ENCODE measurements at regions not wholly inside any gene's neighbourhood (a gene's known extent, or its start where the extent isn't known, plus 50 kb on each side); places are given as distances from the start of the nearest gene placed in this dataset.

DNA sequence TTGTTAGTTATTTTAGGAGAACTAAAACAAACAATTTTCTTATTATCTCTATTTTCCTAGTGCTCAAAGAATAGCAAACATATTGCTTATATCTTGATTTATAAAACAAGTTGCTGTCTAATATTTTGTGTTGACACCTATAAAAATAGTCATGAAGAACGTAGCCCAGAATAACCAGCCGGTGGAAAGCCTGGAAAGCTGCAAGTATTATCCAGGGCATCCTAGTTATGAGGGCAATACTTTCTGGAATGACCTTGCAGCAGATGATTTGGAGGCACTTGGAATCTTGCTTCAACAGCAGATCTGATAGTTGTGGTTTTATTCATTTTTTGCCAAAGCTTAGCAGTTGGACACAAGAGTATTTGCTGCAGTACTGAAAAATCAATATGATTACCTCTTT is 948.7 kb downstream of the LRFN5 start:
- no peaks in the 10 kb centered on the region for H3K36me3 ChIP-seq (ENCODE audit: control insufficient read depth, insufficient read depth, low read length)
- no peaks in the 10 kb centered on the region; the same call in 1 of the 2 replicates for H3K9me3 ChIP-seq
- Mint-ChIP-seq H3K27me3 (ENCODE audit: insufficient read depth, unreplicated experiment) (no peaks in the 10 kb centered on the region), H3K4me3 (ENCODE audit: unreplicated experiment) (no peak overlapping the region), H3K9me3 (ENCODE audit: unreplicated experiment) (no peaks in the 10 kb centered on the region), H3K36me3 (ENCODE audit: insufficient read depth, unreplicated experiment) (no peaks in the 10 kb centered on the region), H3K27ac (ENCODE audit: unreplicated experiment) (no peak overlapping the region), H3K4me1 (ENCODE audit: low read depth, unreplicated experiment) (no peaks in the 10 kb centered on the region)
- BruUV-seq (replicated peaks): no TSS peak
- ChIA-PET POLR2A (no interaction called here), CTCF (no interaction called here)
- no peaks in the 10 kb centered on the region for H3K27me3 ChIP-seq (replicated peaks; ENCODE audit: control insufficient read depth, insufficient read depth, low read length)
- H3K4me1 ChIP-seq: no peaks in the 10 kb centered on the region
- no peak overlapping the region for H3K4me3 ChIP-seq (ENCODE audit: low read depth, low read length)
- DNase-seq: no peak
- intact Hi-C loops (cut with micrococcal nuclease; ENCODE audit: unreplicated experiment): no loop called here
- TF ChIP-seq, protein P1, sequence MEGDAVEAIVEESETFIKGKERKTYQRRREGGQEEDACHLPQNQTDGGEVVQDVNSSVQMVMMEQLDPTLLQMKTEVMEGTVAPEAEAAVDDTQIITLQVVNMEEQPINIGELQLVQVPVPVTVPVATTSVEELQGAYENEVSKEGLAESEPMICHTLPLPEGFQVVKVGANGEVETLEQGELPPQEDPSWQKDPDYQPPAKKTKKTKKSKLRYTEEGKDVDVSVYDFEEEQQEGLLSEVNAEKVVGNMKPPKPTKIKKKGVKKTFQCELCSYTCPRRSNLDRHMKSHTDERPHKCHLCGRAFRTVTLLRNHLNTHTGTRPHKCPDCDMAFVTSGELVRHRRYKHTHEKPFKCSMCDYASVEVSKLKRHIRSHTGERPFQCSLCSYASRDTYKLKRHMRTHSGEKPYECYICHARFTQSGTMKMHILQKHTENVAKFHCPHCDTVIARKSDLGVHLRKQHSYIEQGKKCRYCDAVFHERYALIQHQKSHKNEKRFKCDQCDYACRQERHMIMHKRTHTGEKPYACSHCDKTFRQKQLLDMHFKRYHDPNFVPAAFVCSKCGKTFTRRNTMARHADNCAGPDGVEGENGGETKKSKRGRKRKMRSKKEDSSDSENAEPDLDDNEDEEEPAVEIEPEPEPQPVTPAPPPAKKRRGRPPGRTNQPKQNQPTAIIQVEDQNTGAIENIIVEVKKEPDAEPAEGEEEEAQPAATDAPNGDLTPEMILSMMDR (IDR thresholded peaks at IDR 0.05; ENCODE audit: insufficient read depth in 1 of 2, low read depth in 1 of 2, low read length in 1 of 2, severe bottlenecking in 1 of 2, unreplicated experiment in 1 of 2): no peak

DNA sequence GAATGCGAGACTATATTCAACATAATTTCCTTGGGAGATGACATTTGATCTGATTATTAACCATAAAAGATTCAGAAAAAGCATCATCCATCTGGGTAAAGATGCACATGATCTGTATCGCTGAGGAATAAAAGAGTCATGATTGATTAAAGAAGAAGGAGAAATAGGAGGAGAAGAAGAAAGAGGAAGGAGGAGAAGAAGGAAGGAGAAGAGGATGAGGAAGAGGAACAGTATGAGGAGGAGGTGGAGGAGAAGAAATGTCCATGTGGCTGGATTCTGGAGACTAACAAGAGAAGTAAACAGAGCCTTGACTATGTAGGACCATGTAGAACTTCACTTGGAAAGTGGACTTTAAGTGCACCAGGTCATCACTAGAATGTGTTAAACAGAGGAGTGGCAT is 947.4 kb downstream of the LRFN5 start:
- no TSS peak for BruUV-seq (replicated peaks)
- ChIA-PET POLR2A (no interaction called here), CTCF (no interaction called here)
- H3K27ac Mint-ChIP-seq (ENCODE audit: unreplicated experiment): no peak overlapping the region
- no peaks in the 10 kb centered on the region for H3K36me3 Mint-ChIP-seq (ENCODE audit: insufficient read depth, unreplicated experiment)
- intact Hi-C loops (cut with micrococcal nuclease; ENCODE audit: unreplicated experiment): no loop called here
- H3K9me3 Mint-ChIP-seq (ENCODE audit: unreplicated experiment): no peaks in the 10 kb centered on the region
- no peaks in the 10 kb centered on the region; the same call in 1 of the 2 replicates for H3K9me3 ChIP-seq
- H3K36me3 ChIP-seq (ENCODE audit: control insufficient read depth, insufficient read depth, low read length): no peaks in the 10 kb centered on the region
- no peak for DNase-seq
- H3K4me3 Mint-ChIP-seq (ENCODE audit: unreplicated experiment): no peak overlapping the region
- no peaks in the 10 kb centered on the region for H3K27me3 Mint-ChIP-seq (ENCODE audit: insufficient read depth, unreplicated experiment)
- H3K27me3 ChIP-seq (replicated peaks; ENCODE audit: control insufficient read depth, insufficient read depth, low read length): no peaks in the 10 kb centered on the region
- H3K4me3 ChIP-seq (ENCODE audit: low read depth, low read length): no peak overlapping the region
- H3K4me1 ChIP-seq: no peaks in the 10 kb centered on the region
- TF ChIP-seq, protein P1 (IDR thresholded peaks at IDR 0.05; ENCODE audit: insufficient read depth in 1 of 2, low read depth in 1 of 2, low read length in 1 of 2, severe bottlenecking in 1 of 2, unreplicated experiment in 1 of 2): no peak
- no peaks in the 10 kb centered on the region for H3K4me1 Mint-ChIP-seq (ENCODE audit: low read depth, unreplicated experiment)

GRCh38 chr14:42550310-42550709 is 943.6 kb downstream of the LRFN5 start:
- no peaks in the 10 kb centered on the region for H3K9me3 Mint-ChIP-seq (ENCODE audit: unreplicated experiment)
- no peak overlapping the region for H3K4me3 ChIP-seq (ENCODE audit: low read depth, low read length)
- H3K4me1 ChIP-seq: no peaks in the 10 kb centered on the region
- no peak overlapping the region for H3K27ac Mint-ChIP-seq (ENCODE audit: unreplicated experiment)
- CTCF ChIA-PET: no interaction called here
- BruUV-seq (replicated peaks): no TSS peak
- H3K4me1 Mint-ChIP-seq (ENCODE audit: low read depth, unreplicated experiment): no peaks in the 10 kb centered on the region
- POLR2A ChIA-PET: no interaction called here
- DNase-seq: no peak
- H3K27me3 Mint-ChIP-seq (ENCODE audit: insufficient read depth, unreplicated experiment): no peaks in the 10 kb centered on the region
- H3K9me3 ChIP-seq: no peaks in the 10 kb centered on the region
- H3K4me3 Mint-ChIP-seq (ENCODE audit: unreplicated experiment): no peak overlapping the region
- H3K27me3 ChIP-seq (replicated peaks; ENCODE audit: control insufficient read depth, insufficient read depth, low read length): no peaks in the 10 kb centered on the region
- H3K36me3 ChIP-seq (ENCODE audit: control insufficient read depth, insufficient read depth, low read length): no peaks in the 10 kb centered on the region
- TF ChIP-seq, protein P1 (IDR thresholded peaks at IDR 0.05; ENCODE audit: insufficient read depth in 1 of 2, low read depth in 1 of 2, low read length in 1 of 2, severe bottlenecking in 1 of 2, unreplicated experiment in 1 of 2): no peak
- intact Hi-C loops (cut with micrococcal nuclease; ENCODE audit: unreplicated experiment): no loop called here
- no peaks in the 10 kb centered on the region for H3K36me3 Mint-ChIP-seq (ENCODE audit: insufficient read depth, unreplicated experiment)

Measured in Caco-2 (cell line).